GM23248 (cell line): ENCODE measurements at regions not wholly inside any gene's neighbourhood (a gene's known extent, or its start where the extent isn't known, plus 50 kb on each side); places are given as distances from the start of the nearest gene placed in this dataset.

Source experiments
- EZH2 ChIP-seq: fragments of 200-600 bp; sonication (generic); IDR thresholded peaks from 2 replicates; pipeline ENCODE4 v1.6.1; 2018; ENCODE audit warnings: antibody characterized with exemption, mild to moderate bottlenecking; ENCODE audit not compliant: insufficient read depth, poor library complexity, severe bottlenecking
- EZH2phosphoT487 ChIP-seq: fragments of 200-600 bp; sonication (generic); IDR thresholded peaks from 2 replicates; pipeline ENCODE4 v1.6.1; 2018; ENCODE audit warnings: antibody characterized with exemption, moderate library complexity, mild to moderate bottlenecking, low read depth; ENCODE audit not compliant: insufficient read depth

GRCh38 chr11:135004495-135004894 is 592.5 kb upstream of the B3GAT1 start:
- TF ChIP-seq EZH2, result no peak
- no peak for TF ChIP-seq EZH2phosphoT487
